ENCODE measurements at regions not wholly inside any gene's neighbourhood (a gene's known extent, or its start where the extent isn't known, plus 50 kb on each side); places are given as distances from the start of the nearest gene placed in this dataset.

DNA sequence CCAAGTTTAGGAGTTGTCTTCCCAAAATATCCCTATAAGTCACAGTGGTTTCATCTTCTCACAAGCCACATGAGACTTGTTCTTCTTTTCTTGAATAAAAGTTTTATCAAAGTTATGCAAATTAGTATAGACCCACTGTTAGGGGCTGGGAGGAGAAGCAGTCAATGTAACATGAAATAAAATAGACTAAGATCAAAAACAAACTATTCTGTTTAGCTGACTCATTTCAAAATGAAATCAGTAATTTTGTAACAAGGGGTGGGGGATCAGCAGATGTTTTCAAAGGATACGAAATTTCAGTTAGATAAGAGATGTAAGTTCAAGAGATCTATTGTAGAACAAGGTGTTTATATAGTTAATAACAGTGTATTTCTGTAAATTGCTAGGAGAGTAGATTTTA, 339.6 kb upstream of the PRDM1 start:
- TF ChIP-seq NR3C1 (IDR thresholded peaks at IDR 0.05) = no peak
- no peak for TF ChIP-seq TP53 (CRISPR knock-in tag; IDR thresholded peaks at IDR 0.05)
- TF ChIP-seq, protein P1, sequence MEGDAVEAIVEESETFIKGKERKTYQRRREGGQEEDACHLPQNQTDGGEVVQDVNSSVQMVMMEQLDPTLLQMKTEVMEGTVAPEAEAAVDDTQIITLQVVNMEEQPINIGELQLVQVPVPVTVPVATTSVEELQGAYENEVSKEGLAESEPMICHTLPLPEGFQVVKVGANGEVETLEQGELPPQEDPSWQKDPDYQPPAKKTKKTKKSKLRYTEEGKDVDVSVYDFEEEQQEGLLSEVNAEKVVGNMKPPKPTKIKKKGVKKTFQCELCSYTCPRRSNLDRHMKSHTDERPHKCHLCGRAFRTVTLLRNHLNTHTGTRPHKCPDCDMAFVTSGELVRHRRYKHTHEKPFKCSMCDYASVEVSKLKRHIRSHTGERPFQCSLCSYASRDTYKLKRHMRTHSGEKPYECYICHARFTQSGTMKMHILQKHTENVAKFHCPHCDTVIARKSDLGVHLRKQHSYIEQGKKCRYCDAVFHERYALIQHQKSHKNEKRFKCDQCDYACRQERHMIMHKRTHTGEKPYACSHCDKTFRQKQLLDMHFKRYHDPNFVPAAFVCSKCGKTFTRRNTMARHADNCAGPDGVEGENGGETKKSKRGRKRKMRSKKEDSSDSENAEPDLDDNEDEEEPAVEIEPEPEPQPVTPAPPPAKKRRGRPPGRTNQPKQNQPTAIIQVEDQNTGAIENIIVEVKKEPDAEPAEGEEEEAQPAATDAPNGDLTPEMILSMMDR (IDR thresholded peaks at IDR 0.05) = no peak
- TF ChIP-seq RFX5 (IDR thresholded peaks at IDR 0.05) = no peak
- TF ChIP-seq, protein P2, sequence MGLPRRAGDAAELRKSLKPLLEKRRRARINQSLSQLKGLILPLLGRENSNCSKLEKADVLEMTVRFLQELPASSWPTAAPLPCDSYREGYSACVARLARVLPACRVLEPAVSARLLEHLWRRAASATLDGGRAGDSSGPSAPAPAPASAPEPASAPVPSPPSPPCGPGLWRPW (IDR thresholded peaks at IDR 0.05) = no peak
- no peak for TF ChIP-seq KDM1A (IDR thresholded peaks at IDR 0.05; ENCODE audit: low read depth)
- TF ChIP-seq MAZ (IDR thresholded peaks at IDR 0.05; ENCODE audit: borderline replicate concordance, low read depth, low read length) = no peak
- TF ChIP-seq ZSCAN20 (CRISPR knock-in tag; IDR thresholded peaks at IDR 0.05) = no peak
- TF ChIP-seq CBX2 (IDR thresholded peaks at IDR 0.05; ENCODE audit: borderline replicate concordance, low read depth) = no peak
- no peak for TF ChIP-seq CHD4 (IDR thresholded peaks at IDR 0.05; ENCODE audit: borderline replicate concordance)
- no peak for TF ChIP-seq RCOR1 (IDR thresholded peaks at IDR 0.05; ENCODE audit: low read depth, low read length)
- no peak for TF ChIP-seq EP300 (IDR thresholded peaks at IDR 0.05)
- TF ChIP-seq MYC (IDR thresholded peaks at IDR 0.05; ENCODE audit: borderline replicate concordance, low read length) = no peak
- no peak for TF ChIP-seq POLR2A (IDR thresholded peaks at IDR 0.05; ENCODE audit: low read length)
- no peak for TF ChIP-seq CHD2 (IDR thresholded peaks at IDR 0.05; ENCODE audit: low read length, partially characterized antibody)
- TF ChIP-seq MAFK (IDR thresholded peaks at IDR 0.05; ENCODE audit: partially characterized antibody) = no peak
- TF ChIP-seq NFE2L2 (conservative IDR thresholded peaks at IDR 0.05; ENCODE audit: low read length) = no peak
- no peak for TF ChIP-seq RNF2 (IDR thresholded peaks at IDR 0.05; ENCODE audit: borderline replicate concordance, low read depth)
- TF ChIP-seq SREBF2 (IDR thresholded peaks at IDR 0.05) = no peak
- no peak for TF ChIP-seq RAD21 (conservative IDR thresholded peaks at IDR 0.05 in 1 of 2, IDR thresholded peaks at IDR 0.05 in 1 of 2)
- Histone ChIP-seq H3K4me3 (no peak overlapping the region), H3K4me1 (0 out of 3 replicates have a peak, but pooled peaks cover 5% of the 10 kb centered on the region), H3K4me2 (no peak overlapping the region), H3K27ac (peak overlapping the region in 1 of 2 experiments; percentile 8; a peak in 1 of 6 replicates), H3K9me3 (no peaks in the 10 kb centered on the region)
- ChIA-PET POLR2A (no interaction called here), CTCF (no interaction called here)
- DNase-seq (ENCODE audit: low read depth in 1 of 2, low spot score in 1 of 2) = no peak
- no peak for FAIRE-seq
- ATAC-seq = no peak
- 65% methylated on average over 1 of the region's 1 CpG for WGBS (ENCODE audit: missing lambda C conversion rate)

DNA sequence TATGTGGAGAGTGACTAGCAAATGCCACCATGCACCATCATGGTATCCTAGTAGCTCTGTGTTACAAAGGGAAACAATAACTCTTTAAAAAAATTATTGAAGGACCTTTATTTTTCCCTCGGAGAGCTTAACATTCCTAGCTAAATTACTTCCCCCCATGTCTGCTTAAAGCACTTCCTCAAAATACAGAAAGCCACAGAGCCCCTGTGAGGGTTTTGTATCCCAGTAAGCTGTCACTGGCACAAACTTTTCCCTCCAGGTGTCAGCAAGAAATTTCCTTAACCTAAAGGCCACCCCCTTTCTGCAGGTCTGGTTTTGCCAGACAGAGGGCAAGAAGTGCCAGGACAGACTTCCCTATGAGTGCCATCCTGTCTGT, 340.0 kb upstream of the PRDM1 start:
- ChIA-PET CTCF (no interaction called here), POLR2A (no interaction called here)
- H3K27ac ChIP-seq = peak overlapping the region in 1 of 2 experiments; percentile 8; a peak in 1 of 6 replicates
- no peak for FAIRE-seq
- 0 out of 3 replicates have a peak, but pooled peaks cover 5% of the 10 kb centered on the region for H3K4me1 ChIP-seq
- no peak overlapping the region for H3K4me2 ChIP-seq
- 90% methylated on average over 1 of the region's 1 CpG for WGBS (ENCODE audit: missing lambda C conversion rate)
- TF ChIP-seq SREBF2 (IDR thresholded peaks at IDR 0.05) = no peak
- no peak for DNase-seq (ENCODE audit: low read depth in 1 of 2, low spot score in 1 of 2)
- H3K4me3 ChIP-seq = no peak overlapping the region
- no peaks in the 10 kb centered on the region for H3K9me3 ChIP-seq
- ATAC-seq = no peak

DNA sequence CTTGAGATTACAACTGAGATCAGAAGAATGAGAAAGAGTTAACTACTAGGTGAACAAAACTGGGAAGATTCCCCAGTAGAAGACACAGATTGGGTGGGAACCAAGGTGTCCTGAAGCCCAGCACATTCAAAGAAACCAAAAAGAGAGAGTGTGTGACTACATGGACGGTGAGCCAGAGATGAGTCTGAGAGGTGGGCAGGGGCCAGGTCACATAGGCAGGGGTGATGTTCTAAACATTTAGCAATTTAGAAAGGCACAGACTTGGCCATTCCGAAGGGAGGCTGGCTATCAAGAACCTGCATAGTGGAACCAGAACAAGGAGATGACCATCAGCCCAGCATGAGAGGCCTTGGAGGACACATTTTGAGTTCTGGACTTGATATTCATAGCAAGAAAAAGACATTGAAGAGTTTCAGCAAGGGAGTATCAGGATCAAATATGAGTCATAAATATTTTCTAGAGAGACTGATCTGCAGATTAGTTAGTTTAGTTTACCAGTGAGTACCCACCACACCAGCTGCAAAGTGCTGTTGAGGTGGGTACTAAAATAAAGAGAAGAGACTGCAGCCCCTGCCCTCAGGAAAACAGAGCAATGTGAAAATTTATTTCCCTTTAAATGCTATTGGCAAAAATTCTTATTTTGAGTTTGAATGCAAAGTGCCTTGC, 340.5 kb upstream of the PRDM1 start:
- 0 out of 3 replicates have a peak, but pooled peaks cover 5% of the 10 kb centered on the region for H3K4me1 ChIP-seq
- POLR2A ChIA-PET = no interaction called here
- FAIRE-seq (no peak), DNase-seq (ENCODE audit: low read depth in 1 of 2, low spot score in 1 of 2) (no peak), ATAC-seq (no peak)
- CTCF ChIA-PET = no interaction called here
- no peak overlapping the region for H3K27ac ChIP-seq
- H3K4me3 ChIP-seq = no peak overlapping the region
- TF ChIP-seq CBX2 (IDR thresholded peaks at IDR 0.05; ENCODE audit: borderline replicate concordance, low read depth) (no peak), HDAC2 (IDR thresholded peaks at IDR 0.05) (no peak), JUNB (IDR thresholded peaks at IDR 0.05) (no peak), MAFK (IDR thresholded peaks at IDR 0.05; ENCODE audit: partially characterized antibody) (no peak), HOXB13 (CRISPR knock-in tag; IDR thresholded peaks at IDR 0.05; ENCODE audit: low read depth) (no peak), TFCP2L1 (CRISPR knock-in tag; IDR thresholded peaks at IDR 0.05) (no peak), ZSCAN20 (CRISPR knock-in tag; IDR thresholded peaks at IDR 0.05) (no peak), ZC3H11A (IDR thresholded peaks at IDR 0.05) (no peak), MYC (IDR thresholded peaks at IDR 0.05; ENCODE audit: borderline replicate concordance, low read length) (no peak), KDM1A (IDR thresholded peaks at IDR 0.05; ENCODE audit: low read depth) (no peak)
- TF ChIP-seq, protein P3, sequence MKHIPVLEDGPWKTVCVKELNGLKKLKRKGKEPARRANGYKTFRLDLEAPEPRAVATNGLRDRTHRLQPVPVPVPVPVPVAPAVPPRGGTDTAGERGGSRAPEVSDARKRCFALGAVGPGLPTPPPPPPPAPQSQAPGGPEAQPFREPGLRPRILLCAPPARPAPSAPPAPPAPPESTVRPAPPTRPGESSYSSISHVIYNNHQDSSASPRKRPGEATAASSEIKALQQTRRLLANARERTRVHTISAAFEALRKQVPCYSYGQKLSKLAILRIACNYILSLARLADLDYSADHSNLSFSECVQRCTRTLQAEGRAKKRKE (CRISPR knock-in tag; IDR thresholded peaks at IDR 0.05; ENCODE audit: low read depth) = no peak
- TF ChIP-seq, protein P4, sequence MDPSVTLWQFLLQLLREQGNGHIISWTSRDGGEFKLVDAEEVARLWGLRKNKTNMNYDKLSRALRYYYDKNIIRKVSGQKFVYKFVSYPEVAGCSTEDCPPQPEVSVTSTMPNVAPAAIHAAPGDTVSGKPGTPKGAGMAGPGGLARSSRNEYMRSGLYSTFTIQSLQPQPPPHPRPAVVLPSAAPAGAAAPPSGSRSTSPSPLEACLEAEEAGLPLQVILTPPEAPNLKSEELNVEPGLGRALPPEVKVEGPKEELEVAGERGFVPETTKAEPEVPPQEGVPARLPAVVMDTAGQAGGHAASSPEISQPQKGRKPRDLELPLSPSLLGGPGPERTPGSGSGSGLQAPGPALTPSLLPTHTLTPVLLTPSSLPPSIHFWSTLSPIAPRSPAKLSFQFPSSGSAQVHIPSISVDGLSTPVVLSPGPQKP (IDR thresholded peaks at IDR 0.05; ENCODE audit: low read depth, low read length) = no peak
- 84% methylated on average over 2 of the region's 2 CpGs for WGBS (ENCODE audit: missing lambda C conversion rate)
- H3K9me3 ChIP-seq = no peaks in the 10 kb centered on the region
- H3K4me2 ChIP-seq = no peak overlapping the region
